Endodermal cell (in vitro differentiated cells): ENCODE measurements at regions not wholly inside any gene's neighbourhood (a gene's known extent, or its start where the extent isn't known, plus 50 kb on each side); places are given as distances from the start of the nearest gene placed in this dataset.

Source experiments
- DNase-seq: peaks from one replicate; pipeline ENCODE4 v3.0.0-alpha.2; 2017
- H3K27ac ChIP-seq: 2 replicates; pipeline ENCODE4 v1.5.1; 2013; ENCODE audit warnings: mild to moderate bottlenecking, low read depth, low read length, moderate library complexity
- H3K27me3 ChIP-seq: 2 replicates; pipeline ENCODE4 v1.6.1; 2013; ENCODE audit warnings: mild to moderate bottlenecking, low read length, moderate library complexity; ENCODE audit not compliant: insufficient read depth, control insufficient read depth, poor library complexity, severe bottlenecking
- H3K36me3 ChIP-seq: 2 replicates; pipeline ENCODE4 v1.7.0; 2013; ENCODE audit warnings: mild to moderate bottlenecking, low read length, moderate library complexity; ENCODE audit not compliant: control insufficient read depth, insufficient read depth
- H3K4me1 ChIP-seq: one replicate; pipeline ENCODE4 v1.7.0; 2013; ENCODE audit warnings: low read length; ENCODE audit not compliant: control insufficient read depth, insufficient read depth
- H3K4me3 ChIP-seq: 2 replicates; pipeline ENCODE4 v1.5.1; 2013; ENCODE audit warnings: mild to moderate bottlenecking, low read length, moderate library complexity
- H3K9ac ChIP-seq: 2 replicates; pipeline ENCODE4 v1.6.1; 2013; ENCODE audit warnings: mild to moderate bottlenecking, low read length, moderate library complexity; ENCODE audit not compliant: poor library complexity, severe bottlenecking; ENCODE audit errors: extremely low read depth
- H3K9me3 ChIP-seq: 2 replicates; pipeline ENCODE4 v1.6.1; 2013; ENCODE audit warnings: mild to moderate bottlenecking, low read length, moderate library complexity; ENCODE audit not compliant: control insufficient read depth
- H3K27ac Mint-ChIP-seq: 2 replicates; pipeline ENCODE4 v1.8.0; 2020; ENCODE audit warnings: mixed read lengths
- H3K27me3 Mint-ChIP-seq: 2 replicates; pipeline ENCODE4 v1.8.0; 2021; ENCODE audit warnings: mild to moderate bottlenecking, mixed read lengths; ENCODE audit not compliant: insufficient read depth
- H3K36me3 Mint-ChIP-seq: 2 replicates; pipeline ENCODE4 v1.8.0; 2020; ENCODE audit warnings: low read depth, mixed read lengths
- H3K4me1 Mint-ChIP-seq: 2 replicates; pipeline ENCODE4 v1.8.0; 2020; ENCODE audit warnings: mixed read lengths
- H3K4me3 Mint-ChIP-seq: 2 replicates; pipeline ENCODE4 v1.8.0; 2020; ENCODE audit warnings: mild to moderate bottlenecking, moderate library complexity, mixed read lengths
- H3K9me3 Mint-ChIP-seq: 2 replicates; pipeline ENCODE4 v1.8.0; 2020; ENCODE audit warnings: mild to moderate bottlenecking, mixed read lengths
- CTCF ChIP-seq: fragments of 200-600 bp; sonication (generic); conservative IDR thresholded peaks from 2 replicates; pipeline ENCODE4 v1.5.0; 2021; ENCODE audit warnings: antibody characterized with exemption, mild to moderate bottlenecking
- WGBS, 2 experiments: methylation state at CpG; one replicate each; pipeline versions ENCODE4 v1.1.5 to v1.1.7; 2013; ENCODE audit warnings: missing lambda C conversion rate in 2 of 2, mixed read lengths in 1 of 2; ENCODE audit not compliant: insufficient coverage in 1 of 2, insufficient read length in 1 of 2; 5-methylcytosine and 5-hydroxymethylcytosine counted together

GRCh38 chr13:89011615-89012014, 1340.4 kb downstream of the SLITRK5 start:
- 84 to 92% methylated on average over 2 of the region's 2 CpGs for WGBS, 2 experiments

GRCh38 chr13:89027694-89028306, 1356.6 kb downstream of the SLITRK5 start:
- Mint-ChIP-seq H3K4me3 (no peak overlapping the region), H3K27ac (no peak overlapping the region), H3K27me3 (no peaks in the 10 kb centered on the region), H3K4me1 (no peaks in the 10 kb centered on the region), H3K9me3 (peaks cover 9% of the 10 kb centered on the region), H3K36me3 (no peaks in the 10 kb centered on the region)
- H3K4me3 ChIP-seq, result no peak overlapping the region
- no peaks in the 10 kb centered on the region for H3K27me3 ChIP-seq
- H3K27ac ChIP-seq, result no peak overlapping the region
- H3K36me3 ChIP-seq, result no peaks in the 10 kb centered on the region
- no peak overlapping the region for H3K9ac ChIP-seq
- no peak for TF ChIP-seq CTCF
- 91 to 100% methylated on average over 1 of the region's 3 CpGs for WGBS, 2 experiments
- no peak for DNase-seq
- no peaks in the 10 kb centered on the region for H3K4me1 ChIP-seq
- peaks cover 1% of the 10 kb centered on the region for H3K9me3 ChIP-seq

More at GRCh38 chr13:89011615-89012014, 1340.4 kb downstream of the SLITRK5 start:
- no peaks in the 10 kb centered on the region for H3K36me3 ChIP-seq
- DNase-seq, result no peak
- no peaks in the 10 kb centered on the region for H3K27me3 Mint-ChIP-seq
- no peak overlapping the region for H3K27ac ChIP-seq
- H3K9me3 Mint-ChIP-seq, result no peaks in the 10 kb centered on the region
- no peaks in the 10 kb centered on the region for H3K9me3 ChIP-seq
- H3K36me3 Mint-ChIP-seq, result no peaks in the 10 kb centered on the region
- H3K9ac ChIP-seq, result no peak overlapping the region
- no peak overlapping the region for H3K4me3 Mint-ChIP-seq
- no peaks in the 10 kb centered on the region for H3K4me1 ChIP-seq
- H3K4me1 Mint-ChIP-seq, result no peaks in the 10 kb centered on the region
- no peak overlapping the region for H3K27ac Mint-ChIP-seq
- no peaks in the 10 kb centered on the region for H3K27me3 ChIP-seq
- no peak for TF ChIP-seq CTCF
- H3K4me3 ChIP-seq, result no peak overlapping the region

GRCh38 chr13:89029062-89029461, 1357.9 kb downstream of the SLITRK5 start:
- peaks cover 22% of the 10 kb centered on the region for H3K9me3 Mint-ChIP-seq
- Histone ChIP-seq H3K27ac (no peak overlapping the region), H3K9ac (no peak overlapping the region), H3K4me1 (no peaks in the 10 kb centered on the region), H3K9me3 (peaks cover 12% of the 10 kb centered on the region), H3K36me3 (no peaks in the 10 kb centered on the region), H3K27me3 (no peaks in the 10 kb centered on the region), H3K4me3 (no peak overlapping the region)
- H3K27ac Mint-ChIP-seq, result no peak overlapping the region
- DNase-seq, result no peak
- WGBS, 2 experiments, result 97% methylated on average over 2 of the region's 2 CpGs; no CpG with 5 or more reads in 1 of the 2 experiments
- H3K36me3 Mint-ChIP-seq, result peaks cover 6% of the 10 kb centered on the region
- H3K27me3 Mint-ChIP-seq, result no peaks in the 10 kb centered on the region
- no peak for TF ChIP-seq CTCF
- no peak overlapping the region for H3K4me3 Mint-ChIP-seq
- H3K4me1 Mint-ChIP-seq, result no peaks in the 10 kb centered on the region
